GM12891 (cell line): ENCODE measurements at regions not wholly inside any gene's neighbourhood (a gene's known extent, or its start where the extent isn't known, plus 50 kb on each side); places are given as distances from the start of the nearest gene placed in this dataset.

Experiments
- PAX5 ChIP-seq: IDR thresholded peaks from 2 replicates; pipeline ENCODE4 v1.6.1; 2011; ENCODE audit warnings: low read length, moderate library complexity, mild to moderate bottlenecking; ENCODE audit not compliant: insufficient read depth, severe bottlenecking
- POLR2A ChIP-seq: IDR thresholded peaks from 2 replicates; pipeline ENCODE4 v1.6.1; 2011; ENCODE audit warnings: low read depth, low read length, control low read depth
- POLR2AphosphoS5 ChIP-seq: IDR thresholded peaks from 2 replicates; pipeline ENCODE4 v1.6.1; 2011; ENCODE audit warnings: low read depth, low read length, control low read depth
- TAF1 ChIP-seq: IDR thresholded peaks from 2 replicates; pipeline ENCODE4 v1.6.1; 2011; ENCODE audit warnings: low read depth, low read length, control low read depth

DNA sequence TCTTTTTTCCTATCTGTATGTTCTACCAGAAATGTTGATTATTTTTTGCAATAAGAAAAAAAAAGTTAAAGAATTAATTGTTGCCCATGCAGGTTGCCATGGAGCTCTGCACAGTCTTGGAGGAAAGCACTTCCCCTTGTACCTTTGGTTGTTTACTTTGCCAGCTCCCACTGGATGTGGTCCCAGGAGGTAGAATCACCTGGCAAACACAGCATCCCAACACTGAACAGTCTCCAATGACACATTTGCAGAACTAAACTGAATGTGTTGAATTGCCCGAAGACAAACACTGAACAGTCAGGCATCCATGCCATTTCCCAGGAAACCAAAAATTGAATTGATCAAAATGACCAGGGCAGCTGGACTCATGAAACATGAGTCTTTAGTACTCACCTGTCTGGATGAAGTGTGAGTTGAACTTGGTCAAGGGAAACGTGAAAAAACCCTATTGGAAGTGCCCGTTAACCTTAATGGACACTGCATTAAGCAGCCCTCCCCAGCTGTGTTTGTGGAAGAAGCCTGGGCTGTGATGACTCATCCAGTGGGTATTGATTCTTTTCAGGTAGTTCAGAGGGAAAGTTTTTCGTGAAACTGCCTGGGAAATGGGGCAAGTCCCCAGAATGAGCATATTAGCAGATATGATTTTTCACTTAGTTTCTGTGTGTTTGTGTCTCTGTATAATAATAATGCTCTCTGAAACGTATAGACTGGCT lies 284.7 kb upstream of the STT3B start:
- no peak for TF ChIP-seq POLR2AphosphoS5
- no peak for TF ChIP-seq TAF1
- peak; percentile 40; the same call in 1 of the 2 replicates for TF ChIP-seq POLR2A
- no peak for TF ChIP-seq PAX5
